ENCODE measurements at regions not wholly inside any gene's neighbourhood (a gene's known extent, or its start where the extent isn't known, plus 50 kb on each side); places are given as distances from the start of the nearest gene placed in this dataset.

DNA sequence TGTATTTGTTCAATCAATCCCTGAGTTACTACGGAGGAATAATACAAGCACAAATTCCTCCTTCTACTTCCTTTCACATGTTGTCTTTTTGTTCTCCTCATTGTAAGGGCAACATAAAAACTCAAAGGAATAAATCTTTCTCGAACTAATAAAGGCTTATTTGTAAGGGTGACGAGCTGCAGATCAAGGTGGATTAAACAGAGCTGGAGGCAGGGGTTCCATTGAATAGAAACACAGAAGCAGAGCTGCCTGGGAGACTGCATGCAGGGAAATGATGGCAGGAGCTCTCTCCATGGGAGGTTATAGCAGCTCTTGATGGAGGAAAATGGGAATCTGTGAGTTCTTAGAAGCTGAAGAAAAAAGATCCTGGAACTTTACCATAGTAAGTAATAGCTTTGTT, 160.2 kb downstream of the CYYR1 start:
- Histone ChIP-seq H3K4me3 (no peak overlapping the region), H3K9me3 (no peaks in the 10 kb centered on the region), H3K27me3 (no peaks in the 10 kb centered on the region), H3K4me1 (no peaks in the 10 kb centered on the region), H3K36me3 (no peaks in the 10 kb centered on the region), H3K27ac (no peak overlapping the region)
- ATAC-seq (no peak), DNase-seq (no peak)
- intact Hi-C loops (cut with DNase I; ENCODE audit: low total_unique reads), result no loop called here
- TF ChIP-seq, protein P1, sequence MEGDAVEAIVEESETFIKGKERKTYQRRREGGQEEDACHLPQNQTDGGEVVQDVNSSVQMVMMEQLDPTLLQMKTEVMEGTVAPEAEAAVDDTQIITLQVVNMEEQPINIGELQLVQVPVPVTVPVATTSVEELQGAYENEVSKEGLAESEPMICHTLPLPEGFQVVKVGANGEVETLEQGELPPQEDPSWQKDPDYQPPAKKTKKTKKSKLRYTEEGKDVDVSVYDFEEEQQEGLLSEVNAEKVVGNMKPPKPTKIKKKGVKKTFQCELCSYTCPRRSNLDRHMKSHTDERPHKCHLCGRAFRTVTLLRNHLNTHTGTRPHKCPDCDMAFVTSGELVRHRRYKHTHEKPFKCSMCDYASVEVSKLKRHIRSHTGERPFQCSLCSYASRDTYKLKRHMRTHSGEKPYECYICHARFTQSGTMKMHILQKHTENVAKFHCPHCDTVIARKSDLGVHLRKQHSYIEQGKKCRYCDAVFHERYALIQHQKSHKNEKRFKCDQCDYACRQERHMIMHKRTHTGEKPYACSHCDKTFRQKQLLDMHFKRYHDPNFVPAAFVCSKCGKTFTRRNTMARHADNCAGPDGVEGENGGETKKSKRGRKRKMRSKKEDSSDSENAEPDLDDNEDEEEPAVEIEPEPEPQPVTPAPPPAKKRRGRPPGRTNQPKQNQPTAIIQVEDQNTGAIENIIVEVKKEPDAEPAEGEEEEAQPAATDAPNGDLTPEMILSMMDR (IDR thresholded peaks at IDR 0.05 in 4 of 5, conservative IDR thresholded peaks at IDR 0.05 in 1 of 5), result no peak
- no peak for TF ChIP-seq POLR2A (IDR thresholded peaks at IDR 0.05)
- in situ Hi-C loops (cut with MboI; ENCODE audit: low sequenced_read_pairs in 4 of 4), result loop anchor here in 1 of 4 donors (10.0 kb wide), 1 partner anchor 82 kb away; no protein-coding TSS in a partner anchor

DNA sequence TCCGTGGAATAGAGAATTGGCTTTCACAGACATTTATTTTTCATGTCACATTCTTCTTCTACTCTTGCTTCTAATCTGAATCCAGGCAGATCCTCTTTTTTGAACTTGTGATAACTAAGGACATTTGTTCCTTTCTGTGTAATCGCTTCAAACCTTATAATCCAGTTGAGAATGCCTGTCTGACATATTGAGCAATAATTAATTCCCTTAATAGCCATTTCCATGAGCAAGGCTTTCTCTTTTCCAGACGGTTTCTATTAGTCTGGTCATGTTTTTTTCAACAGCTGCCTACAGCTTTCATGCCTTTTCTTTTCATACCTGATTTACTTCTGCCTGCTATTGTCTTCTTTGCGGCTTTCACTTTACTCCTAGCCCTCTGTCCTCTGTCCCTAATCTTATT, 163.4 kb downstream of the CYYR1 start:
- peak in 1 of 2 donors; percentile 33 for ATAC-seq

DNA sequence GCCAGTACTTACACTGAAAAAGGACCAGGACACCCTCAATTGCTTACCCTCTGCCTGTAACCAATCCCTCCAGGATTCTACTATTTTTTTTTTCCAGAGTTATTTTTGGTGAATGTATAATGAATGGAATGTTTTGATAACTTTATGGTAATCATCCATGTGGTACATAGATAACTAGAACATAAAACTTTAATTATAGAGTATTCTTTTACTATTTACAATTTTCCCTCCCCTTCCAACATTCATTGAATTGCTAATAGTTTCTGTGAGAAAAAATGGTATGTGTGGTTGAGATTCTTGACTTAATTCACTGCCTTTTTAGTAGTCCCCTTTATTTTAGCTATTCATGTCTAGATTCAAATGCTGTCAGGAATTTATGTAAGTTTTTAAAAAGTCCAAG, 164.6 kb downstream of the CYYR1 start:
- H3K4me1 ChIP-seq, result no peaks in the 10 kb centered on the region
- intact Hi-C loops (cut with DNase I; ENCODE audit: low total_unique reads) (no loop called here), in situ Hi-C loops (cut with MboI; ENCODE audit: low sequenced_read_pairs in 4 of 4) (no loop called here)
- no peak for ATAC-seq
- no peaks in the 10 kb centered on the region for H3K9me3 ChIP-seq
- TF ChIP-seq, protein P1 (IDR thresholded peaks at IDR 0.05 in 4 of 5, conservative IDR thresholded peaks at IDR 0.05 in 1 of 5), result no peak
- TF ChIP-seq POLR2A (IDR thresholded peaks at IDR 0.05), result no peak
- H3K36me3 ChIP-seq, result no peaks in the 10 kb centered on the region
- no peak overlapping the region for H3K27ac ChIP-seq
- no peak overlapping the region for H3K4me3 ChIP-seq
- DNase-seq, result no peak
- H3K27me3 ChIP-seq, result no peaks in the 10 kb centered on the region

More for the DNA sequence above, 163.4 kb downstream of the CYYR1 start:
- H3K27ac ChIP-seq, result no peak overlapping the region
- H3K36me3 ChIP-seq, result no peaks in the 10 kb centered on the region
- intact Hi-C loops (cut with DNase I; ENCODE audit: low total_unique reads), result no loop called here
- no peak for DNase-seq
- no peak for TF ChIP-seq POLR2A (IDR thresholded peaks at IDR 0.05)
- TF ChIP-seq, protein P1 (IDR thresholded peaks at IDR 0.05 in 4 of 5, conservative IDR thresholded peaks at IDR 0.05 in 1 of 5), result no peak
- H3K4me1 ChIP-seq, result no peaks in the 10 kb centered on the region
- in situ Hi-C loops (cut with MboI; ENCODE audit: low sequenced_read_pairs in 4 of 4), result loop anchor here in 1 of 4 donors (10.0 kb wide), 1 partner anchor 85 kb away; no protein-coding TSS in a partner anchor
- H3K27me3 ChIP-seq, result no peaks in the 10 kb centered on the region
- H3K4me3 ChIP-seq, result no peak overlapping the region
- no peaks in the 10 kb centered on the region for H3K9me3 ChIP-seq

DNA sequence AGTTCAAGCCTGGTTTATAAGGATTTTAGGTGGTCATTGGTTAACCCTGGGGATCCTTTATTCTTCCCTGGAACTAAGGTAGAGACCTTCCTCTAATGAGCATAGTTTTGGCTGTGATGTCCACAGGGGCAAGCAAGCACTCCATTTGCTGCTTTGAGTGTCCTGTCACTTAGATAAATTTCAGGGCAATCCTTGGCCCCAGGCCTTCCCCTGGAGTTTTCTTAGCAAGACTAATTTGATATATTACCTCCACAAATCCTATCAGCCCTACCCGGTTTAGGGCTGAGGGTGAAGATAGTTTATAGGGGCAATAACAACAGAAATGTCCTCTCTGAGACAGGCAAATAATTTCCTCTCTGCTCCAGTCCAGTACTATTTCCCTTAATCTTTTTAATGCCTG, 166.6 kb downstream of the CYYR1 start:
- H3K4me3 ChIP-seq, result no peak overlapping the region
- no peaks in the 10 kb centered on the region for H3K9me3 ChIP-seq
- no peaks in the 10 kb centered on the region for H3K4me1 ChIP-seq
- intact Hi-C loops (cut with DNase I; ENCODE audit: low total_unique reads) (no loop called here), in situ Hi-C loops (cut with MboI; ENCODE audit: low sequenced_read_pairs in 4 of 4) (no loop called here)
- DNase-seq (no peak), ATAC-seq (no peak)
- TF ChIP-seq POLR2A (IDR thresholded peaks at IDR 0.05), result no peak
- TF ChIP-seq, protein P1 (IDR thresholded peaks at IDR 0.05 in 4 of 5, conservative IDR thresholded peaks at IDR 0.05 in 1 of 5), result no peak
- no peaks in the 10 kb centered on the region for H3K27me3 ChIP-seq
- H3K36me3 ChIP-seq, result no peaks in the 10 kb centered on the region
- no peak overlapping the region for H3K27ac ChIP-seq

DNA sequence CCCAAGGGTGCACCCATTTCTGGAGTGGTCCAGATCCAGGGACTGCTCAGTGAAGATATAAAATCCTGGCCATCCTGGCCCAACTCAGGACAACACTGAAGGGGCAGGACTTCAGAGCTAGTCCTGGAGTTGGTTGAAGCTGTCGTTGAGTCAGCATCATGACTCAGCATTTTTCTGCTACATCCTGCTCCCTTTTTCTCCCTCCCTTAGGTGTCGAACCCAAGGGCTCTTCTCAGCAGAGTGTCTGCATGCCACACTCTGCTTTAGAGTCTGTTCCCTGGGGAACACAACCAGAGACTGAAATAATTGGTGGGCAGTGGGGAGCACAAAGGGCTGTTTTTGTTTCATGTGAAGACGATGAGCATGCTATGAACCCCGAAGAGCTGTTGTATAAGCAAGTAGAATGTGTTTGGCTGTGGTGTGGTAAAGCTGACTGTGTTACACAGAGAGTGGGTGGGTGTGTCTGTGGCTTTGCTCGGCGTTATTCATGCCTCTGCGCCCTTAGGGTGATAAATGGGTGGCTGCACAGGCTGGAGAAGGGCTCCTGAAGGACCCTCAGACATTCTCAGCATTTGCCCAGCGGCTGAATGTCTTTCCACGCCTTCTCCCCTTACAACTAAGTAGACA, 167.2 kb downstream of the CYYR1 start:
- no peaks in the 10 kb centered on the region for H3K36me3 ChIP-seq
- H3K27me3 ChIP-seq, result no peaks in the 10 kb centered on the region
- in situ Hi-C loops (cut with MboI; ENCODE audit: low sequenced_read_pairs in 4 of 4), result no loop called here
- TF ChIP-seq, protein P1 (IDR thresholded peaks at IDR 0.05 in 4 of 5, conservative IDR thresholded peaks at IDR 0.05 in 1 of 5), result no peak
- no peak for TF ChIP-seq POLR2A (IDR thresholded peaks at IDR 0.05)
- DNase-seq (no peak), ATAC-seq (no peak)
- no peaks in the 10 kb centered on the region for H3K9me3 ChIP-seq
- no peaks in the 10 kb centered on the region for H3K4me1 ChIP-seq
- H3K4me3 ChIP-seq, result no peak overlapping the region
- intact Hi-C loops (cut with DNase I; ENCODE audit: low total_unique reads), result no loop called here
- H3K27ac ChIP-seq, result no peak overlapping the region
